ENCODE measurements at regions not wholly inside any gene's neighbourhood (a gene's known extent, or its start where the extent isn't known, plus 50 kb on each side); places are given as distances from the start of the nearest gene placed in this dataset.
"Not testable (repeated sequence)": the region's sequence is repeated elsewhere in the genome, so short reads cannot be mapped to it uniquely, and the experiment has no call there.

DNA sequence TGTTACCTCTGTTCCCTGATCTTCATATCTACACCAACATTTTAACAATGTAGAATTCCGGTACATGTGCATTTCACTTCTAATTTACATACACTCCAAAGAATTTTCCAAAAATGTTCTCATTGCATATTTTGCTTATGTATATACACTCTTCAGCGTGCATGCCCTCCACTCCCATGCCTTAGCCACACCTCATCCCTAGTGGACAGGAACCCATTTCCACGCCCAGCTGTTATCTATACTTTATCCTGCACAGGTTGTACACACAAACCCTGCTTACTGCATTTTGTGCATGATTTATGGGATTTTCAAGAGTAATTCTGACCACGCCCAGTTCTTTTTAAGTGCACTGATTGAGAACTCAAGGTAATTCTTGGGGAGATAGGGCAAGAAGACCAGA, 102.4 kb downstream of the TFAP2C start:
- no peak for DNase-seq (ENCODE audit: low read depth, low spot score)
- TF ChIP-seq, protein P1, sequence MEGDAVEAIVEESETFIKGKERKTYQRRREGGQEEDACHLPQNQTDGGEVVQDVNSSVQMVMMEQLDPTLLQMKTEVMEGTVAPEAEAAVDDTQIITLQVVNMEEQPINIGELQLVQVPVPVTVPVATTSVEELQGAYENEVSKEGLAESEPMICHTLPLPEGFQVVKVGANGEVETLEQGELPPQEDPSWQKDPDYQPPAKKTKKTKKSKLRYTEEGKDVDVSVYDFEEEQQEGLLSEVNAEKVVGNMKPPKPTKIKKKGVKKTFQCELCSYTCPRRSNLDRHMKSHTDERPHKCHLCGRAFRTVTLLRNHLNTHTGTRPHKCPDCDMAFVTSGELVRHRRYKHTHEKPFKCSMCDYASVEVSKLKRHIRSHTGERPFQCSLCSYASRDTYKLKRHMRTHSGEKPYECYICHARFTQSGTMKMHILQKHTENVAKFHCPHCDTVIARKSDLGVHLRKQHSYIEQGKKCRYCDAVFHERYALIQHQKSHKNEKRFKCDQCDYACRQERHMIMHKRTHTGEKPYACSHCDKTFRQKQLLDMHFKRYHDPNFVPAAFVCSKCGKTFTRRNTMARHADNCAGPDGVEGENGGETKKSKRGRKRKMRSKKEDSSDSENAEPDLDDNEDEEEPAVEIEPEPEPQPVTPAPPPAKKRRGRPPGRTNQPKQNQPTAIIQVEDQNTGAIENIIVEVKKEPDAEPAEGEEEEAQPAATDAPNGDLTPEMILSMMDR (IDR thresholded peaks at IDR 0.05; ENCODE audit: low read depth, low read length) = no peak
- H3K27ac ChIP-seq (ENCODE audit: low read depth, low read length) = no peak overlapping the region
- no peaks in the 10 kb centered on the region; the same call in 1 of the 2 replicates for H3K9me3 ChIP-seq (ENCODE audit: control insufficient read depth, insufficient read depth, low read length)
- H3K4me3 ChIP-seq (ENCODE audit: low read depth, low read length) = no peak overlapping the region
- ChIA-PET POLR2A (no interaction called here), CTCF (no interaction called here)
- peaks cover 3% of the 10 kb centered on the region for H3K27me3 ChIP-seq (ENCODE audit: control insufficient read depth, insufficient read depth, low read length)

DNA sequence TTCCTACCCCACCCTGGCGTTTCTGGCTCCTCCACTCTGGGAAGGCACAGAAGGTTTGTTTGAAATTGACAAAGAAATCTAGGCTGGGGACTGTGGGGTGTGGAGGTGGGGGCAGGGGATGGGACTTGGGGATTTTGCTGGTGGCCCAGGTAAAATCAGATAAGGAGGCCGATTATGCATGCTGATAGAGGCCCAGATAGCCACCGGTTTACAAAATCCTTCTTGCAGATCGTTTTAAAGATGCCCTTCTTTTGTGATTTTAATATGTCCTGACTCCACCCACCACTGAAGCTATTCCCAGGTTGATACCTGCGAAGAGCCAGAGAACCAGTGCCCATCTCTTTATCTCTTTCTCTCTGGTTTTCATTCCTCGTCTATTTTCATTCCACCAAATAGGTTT, 104.9 kb downstream of the TFAP2C start:
- Histone ChIP-seq H3K9me3 (ENCODE audit: control insufficient read depth, insufficient read depth, low read length) (no peaks in the 10 kb centered on the region; the same call in 1 of the 2 replicates), H3K4me3 (ENCODE audit: low read depth, low read length) (no peak overlapping the region), H3K27me3 (ENCODE audit: control insufficient read depth, insufficient read depth, low read length) (peaks cover 3% of the 10 kb centered on the region), H3K27ac (ENCODE audit: low read depth, low read length) (no peak overlapping the region)
- TF ChIP-seq, protein P1 (IDR thresholded peaks at IDR 0.05; ENCODE audit: low read depth, low read length) = no peak
- ChIA-PET CTCF (no interaction called here), POLR2A (no interaction called here)
- DNase-seq (ENCODE audit: low read depth, low spot score) = no peak

GRCh38 chr20:56735084-56735642, 106.1 kb downstream of the TFAP2C start:
- CTCF ChIA-PET = no interaction called here
- no peak for DNase-seq (ENCODE audit: low read depth, low spot score)
- no peak overlapping the region for H3K4me3 ChIP-seq (ENCODE audit: low read depth, low read length)
- H3K27me3 ChIP-seq (ENCODE audit: control insufficient read depth, insufficient read depth, low read length) = peaks cover 3% of the 10 kb centered on the region
- no peak overlapping the region for H3K27ac ChIP-seq (ENCODE audit: low read depth, low read length)
- POLR2A ChIA-PET = no interaction called here
- TF ChIP-seq, protein P1 (IDR thresholded peaks at IDR 0.05; ENCODE audit: low read depth, low read length) = no peak
- no peaks in the 10 kb centered on the region for H3K9me3 ChIP-seq (ENCODE audit: control insufficient read depth, insufficient read depth, low read length)

GRCh38 chr20:56736285-56736857, 107.3 kb downstream of the TFAP2C start:
- ChIA-PET POLR2A (no interaction called here), CTCF (no interaction called here)
- H3K27me3 ChIP-seq (ENCODE audit: control insufficient read depth, insufficient read depth, low read length) = peaks cover 3% of the 10 kb centered on the region
- no peak overlapping the region for H3K4me3 ChIP-seq (ENCODE audit: low read depth, low read length)
- DNase-seq (ENCODE audit: low read depth, low spot score) = no peak
- TF ChIP-seq, protein P1 (IDR thresholded peaks at IDR 0.05; ENCODE audit: low read depth, low read length) = no peak
- H3K9me3 ChIP-seq (ENCODE audit: control insufficient read depth, insufficient read depth, low read length) = no peaks in the 10 kb centered on the region
- no peak overlapping the region for H3K27ac ChIP-seq (ENCODE audit: low read depth, low read length)

GRCh38 chr20:56744325-56744821, 115.3 kb downstream of the TFAP2C start:
- DNase-seq (ENCODE audit: low read depth, low spot score); H3K9me3 ChIP-seq (ENCODE audit: control insufficient read depth, insufficient read depth, low read length); H3K4me3 ChIP-seq (ENCODE audit: low read depth, low read length); H3K27ac ChIP-seq (ENCODE audit: low read depth, low read length); H3K27me3 ChIP-seq (ENCODE audit: control insufficient read depth, insufficient read depth, low read length); POLR2A ChIA-PET: not testable (repeated sequence)
- CTCF ChIA-PET = interaction anchor here (0.6 kb wide), 1 partner anchor 25 kb away, joined by 5 read pairs; no protein-coding TSS in a partner anchor

All from AG04450 (cell line).